Inflammatory macrophage (primary cell): ENCODE measurements at regions not wholly inside any gene's neighbourhood (a gene's known extent, or its start where the extent isn't known, plus 50 kb on each side); places are given as distances from the start of the nearest gene placed in this dataset.

Experiments
- DNase-seq, 2 donors: peaks; one replicate each; pipeline ENCODE4 v3.0.0-alpha.2; 2020 to 2022

DNA sequence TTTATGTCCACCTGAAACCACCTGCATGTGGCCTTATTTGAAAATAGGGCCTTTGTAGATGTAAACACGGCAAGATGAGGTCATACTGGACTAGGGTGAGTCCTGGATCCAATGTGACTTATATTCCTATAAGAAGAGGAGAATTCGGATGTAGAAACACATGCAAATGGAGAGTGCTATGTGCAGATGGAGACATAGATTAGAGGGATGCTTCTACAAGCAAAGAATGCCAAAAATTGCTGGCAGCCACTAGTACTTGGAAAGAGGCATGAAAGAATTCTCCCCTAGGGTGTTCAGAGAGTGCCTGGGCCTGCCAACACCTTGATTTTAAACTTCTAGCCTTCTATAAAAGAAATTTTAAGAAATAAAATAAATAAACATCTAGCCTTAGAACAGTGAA is 226.1 kb downstream of the RFC3 start:
- no peak for DNase-seq

- DNase-seq, result no peak
Measured at GRCh38 chr13:34044660-34045080, 226.7 kb downstream of the RFC3 start.

DNA sequence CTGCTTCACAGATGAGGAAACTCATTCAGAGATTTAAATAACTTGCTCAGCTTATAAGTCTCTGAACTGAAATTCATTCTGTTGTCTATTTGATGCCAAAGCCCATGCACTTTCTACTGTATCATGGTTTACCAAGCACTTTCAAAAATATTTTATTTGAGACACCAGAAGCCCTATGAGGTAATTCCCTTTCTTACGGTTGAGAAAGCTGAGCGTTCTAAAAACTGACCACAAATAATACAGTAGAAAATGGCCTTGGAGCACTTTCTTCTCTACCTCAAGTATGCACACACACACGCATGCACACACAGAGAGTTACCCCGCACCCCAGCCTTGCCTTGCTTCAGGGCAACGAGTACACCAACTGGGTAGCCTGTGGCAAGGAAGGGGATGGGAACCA is 228.5 kb downstream of the RFC3 start:
- no peak for DNase-seq

GRCh38 chr13:34048652-34049051 is 230.7 kb downstream of the RFC3 start:
- DNase-seq, result no peak

GRCh38 chr13:34056733-34057258 is 238.8 kb downstream of the RFC3 start:
- DNase-seq, result no peak

GRCh38 chr13:34064456-34065205 is 246.7 kb downstream of the RFC3 start:
- no peak for DNase-seq

GRCh38 chr13:34065928-34066327 is 248.0 kb downstream of the RFC3 start:
- no peak for DNase-seq

DNA sequence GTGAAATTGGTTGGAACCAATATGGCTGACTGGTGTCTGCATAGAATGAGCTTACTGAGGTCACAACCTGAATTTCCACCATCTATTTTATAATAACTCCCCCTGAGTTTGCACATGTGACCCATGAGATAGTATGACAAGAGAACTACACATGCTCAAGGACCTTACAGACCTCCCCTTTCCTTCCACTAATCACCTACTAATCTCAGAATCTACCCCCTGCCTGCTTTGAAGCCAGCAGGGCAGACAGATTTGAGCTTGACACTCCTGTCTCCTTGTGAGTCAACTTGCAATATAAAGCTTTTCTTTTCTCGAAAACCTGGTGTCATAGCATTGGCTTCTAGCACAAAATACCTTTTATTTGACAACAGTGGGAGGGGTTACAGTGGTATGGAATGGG is 248.4 kb downstream of the RFC3 start:
- no peak for DNase-seq

DNA sequence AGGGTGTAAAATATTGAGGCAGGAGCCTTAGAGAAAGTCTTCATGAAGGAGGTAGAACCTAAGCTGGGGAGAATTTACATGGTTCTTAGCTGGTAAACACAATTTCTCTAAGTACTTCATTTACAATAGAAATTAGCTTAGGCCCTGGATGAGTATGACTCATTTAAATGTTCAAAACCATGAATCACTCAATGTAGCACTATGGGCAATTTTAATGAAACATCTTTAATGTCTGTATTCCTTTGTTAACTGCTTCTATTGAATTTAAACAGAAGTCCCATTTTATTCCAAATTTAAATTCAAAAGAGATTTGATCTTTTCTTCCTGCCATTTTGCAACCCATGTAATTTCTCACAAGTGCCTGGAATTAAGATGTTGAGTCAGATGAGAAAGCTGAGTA is 252.1 kb downstream of the RFC3 start:
- no peak for DNase-seq

DNA sequence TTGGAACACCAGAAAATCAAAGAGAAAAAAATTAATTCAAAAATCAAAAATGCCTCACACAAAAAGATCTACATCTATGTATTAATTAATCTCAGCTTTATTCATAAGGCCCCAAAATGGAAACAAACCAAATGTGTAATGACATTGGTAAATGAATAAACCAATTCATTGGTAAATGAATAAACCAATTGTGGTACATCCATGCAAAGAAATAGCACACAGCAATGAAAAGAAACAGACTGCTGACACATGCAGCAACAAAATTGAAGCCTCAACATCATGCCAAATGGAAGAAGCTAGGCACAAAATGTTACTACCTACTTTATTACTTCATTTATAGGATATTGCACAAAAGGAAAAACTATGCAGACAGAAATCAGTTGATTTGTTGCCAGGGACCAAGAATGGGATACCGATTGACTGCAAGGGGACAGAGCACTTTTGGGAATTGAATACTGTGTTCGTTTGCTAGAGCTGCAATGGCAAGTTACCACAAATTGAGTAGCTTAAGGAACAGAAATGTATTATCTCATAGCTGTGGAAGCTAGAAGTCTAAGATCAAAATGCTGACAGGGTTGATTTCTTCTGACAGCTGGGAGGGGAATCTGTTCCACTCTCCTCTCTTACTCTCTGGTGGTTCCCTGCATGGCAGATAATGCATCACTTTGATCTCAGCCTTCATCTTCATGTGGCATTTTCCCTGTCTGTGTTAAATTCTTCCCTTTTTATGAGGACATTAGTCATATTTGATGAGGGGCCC is 252.8 kb downstream of the RFC3 start:
- DNase-seq, result no peak

- no peak for DNase-seq
Measured at GRCh38 chr13:34076319-34076718, 258.4 kb downstream of the RFC3 start.

DNA sequence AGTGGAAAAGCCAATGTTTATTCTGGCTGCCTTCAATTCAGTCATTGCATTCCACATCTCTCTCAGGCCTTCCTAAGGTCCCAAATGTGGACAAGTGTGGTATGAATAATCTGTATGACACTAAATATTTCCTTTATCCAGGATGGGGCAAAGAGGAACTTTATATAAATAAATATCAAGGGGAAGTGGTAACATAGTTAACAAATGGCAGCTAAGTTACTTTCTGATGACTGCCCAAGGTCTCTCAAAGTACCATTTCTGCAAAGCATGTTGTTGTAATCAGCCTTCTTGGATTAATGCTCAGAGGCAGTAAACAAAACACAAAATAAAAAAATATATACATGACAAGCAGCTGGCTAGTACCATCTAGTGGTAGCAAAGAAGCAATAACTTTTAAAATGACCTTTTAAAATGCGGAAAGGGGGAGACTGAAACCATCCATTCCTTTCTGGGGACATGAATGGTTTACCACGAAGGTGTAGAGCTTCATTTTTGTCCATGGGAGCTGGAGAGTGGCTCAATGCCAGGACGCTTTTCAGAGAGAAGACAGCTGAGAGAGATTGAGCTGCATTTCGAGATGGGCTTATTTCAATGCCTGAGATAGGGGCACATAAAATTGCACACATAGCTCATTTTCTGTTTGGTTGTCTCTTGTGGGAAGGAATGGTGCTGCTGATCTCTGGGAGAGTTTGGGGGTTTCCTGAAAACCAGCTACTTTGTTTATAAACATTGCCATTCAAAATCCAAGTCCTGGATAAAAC is 259.2 kb downstream of the RFC3 start:
- no peak for DNase-seq

DNA sequence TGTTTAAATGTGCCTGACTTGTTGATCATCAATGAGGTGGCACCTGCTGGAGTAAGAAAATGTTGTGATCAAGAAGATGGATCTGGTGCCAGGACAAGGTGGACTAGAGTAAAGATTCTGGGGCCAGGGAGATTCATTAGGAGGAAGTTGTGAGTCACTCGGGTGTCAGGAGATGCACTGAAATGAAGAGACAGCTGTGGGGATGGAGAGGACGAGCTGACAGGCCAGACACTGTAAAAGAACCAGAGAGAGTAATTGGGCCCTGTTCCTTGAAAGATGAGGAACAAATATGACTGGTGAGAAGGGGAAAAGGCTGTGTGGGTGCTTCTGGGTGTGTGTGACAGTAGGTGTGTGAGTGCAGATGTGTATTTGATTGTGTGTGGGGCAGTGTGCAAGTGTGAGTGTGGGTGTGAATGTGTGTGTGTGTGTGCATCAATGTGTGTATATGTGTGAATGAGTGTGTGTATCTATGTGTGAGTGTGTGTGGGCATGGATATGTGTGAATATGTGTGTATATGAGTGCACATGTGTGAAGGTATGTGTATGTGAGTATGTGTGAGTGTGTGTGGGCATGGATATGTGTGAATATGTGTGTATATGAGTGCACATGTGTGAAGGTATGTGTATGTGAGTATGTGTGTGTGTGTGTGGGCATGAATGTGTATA is 260.5 kb downstream of the RFC3 start:
- DNase-seq, result no peak

GRCh38 chr13:34085204-34085603 is 267.3 kb downstream of the RFC3 start:
- DNase-seq, result no peak

- DNase-seq, result no peak
Measured at GRCh38 chr13:34086281-34086680, 268.3 kb downstream of the RFC3 start.

- DNase-seq, result no peak
Measured at GRCh38 chr13:34087791-34088190, 269.8 kb downstream of the RFC3 start.

- no peak for DNase-seq
Measured at GRCh38 chr13:34103854-34104253, 285.9 kb downstream of the RFC3 start.

DNA sequence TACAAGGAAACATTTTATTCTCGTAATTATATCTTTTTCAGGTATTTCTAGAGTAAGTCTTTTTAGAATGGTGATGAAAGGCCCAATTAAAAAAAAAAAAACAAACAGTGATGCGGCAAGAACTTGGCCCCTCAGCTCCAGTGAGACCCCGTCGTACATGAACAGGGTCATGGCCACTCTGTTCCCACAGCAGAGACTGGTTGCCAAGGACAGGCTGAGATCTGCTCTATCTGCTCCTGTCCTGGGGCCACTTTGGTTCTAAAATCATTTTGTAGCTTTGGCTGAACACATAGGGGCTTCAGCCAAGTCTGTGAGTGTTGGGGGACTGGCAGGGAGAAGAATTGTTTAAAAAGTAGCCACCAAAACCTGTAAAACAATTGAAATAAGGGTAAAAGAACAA is 286.9 kb downstream of the RFC3 start:
- no peak for DNase-seq

DNA sequence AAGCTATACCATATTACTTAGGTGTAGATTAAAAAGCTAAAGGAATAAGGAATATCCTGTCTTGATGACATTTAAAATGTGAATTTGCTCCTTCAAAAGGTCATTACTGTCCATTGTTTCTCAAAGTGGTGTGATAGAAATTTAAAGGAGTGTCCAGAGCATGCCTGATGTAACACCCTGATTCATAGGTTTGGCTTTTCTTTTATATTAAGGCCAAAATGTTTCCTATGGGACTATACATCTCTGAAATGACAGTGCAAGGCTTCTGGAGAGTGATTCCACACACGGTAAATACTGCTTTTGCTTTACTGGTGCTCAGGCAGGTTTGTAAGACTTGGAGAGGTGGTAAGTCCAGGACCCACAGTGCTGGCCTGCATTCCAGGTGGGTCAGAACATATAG is 289.9 kb downstream of the RFC3 start:
- no peak for DNase-seq

DNA sequence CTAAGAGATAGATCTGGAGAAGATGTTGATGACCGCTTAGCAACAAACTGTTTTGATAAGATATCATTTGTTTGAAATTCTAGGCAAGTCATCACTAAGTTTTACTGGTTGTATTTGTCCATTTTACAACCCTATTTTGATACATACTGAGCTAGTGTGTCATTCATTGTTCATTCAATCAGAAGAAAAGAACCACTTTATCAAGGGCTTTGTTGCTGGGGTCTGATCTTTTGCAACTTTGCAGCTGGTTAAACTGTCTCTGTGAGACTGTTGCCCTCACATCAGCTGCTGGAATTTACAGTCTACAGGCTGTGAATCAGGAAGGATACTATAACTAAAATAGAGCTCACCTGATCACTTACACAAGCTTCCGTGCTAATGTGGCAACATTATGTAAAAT is 290.5 kb downstream of the RFC3 start:
- DNase-seq, result no peak

DNA sequence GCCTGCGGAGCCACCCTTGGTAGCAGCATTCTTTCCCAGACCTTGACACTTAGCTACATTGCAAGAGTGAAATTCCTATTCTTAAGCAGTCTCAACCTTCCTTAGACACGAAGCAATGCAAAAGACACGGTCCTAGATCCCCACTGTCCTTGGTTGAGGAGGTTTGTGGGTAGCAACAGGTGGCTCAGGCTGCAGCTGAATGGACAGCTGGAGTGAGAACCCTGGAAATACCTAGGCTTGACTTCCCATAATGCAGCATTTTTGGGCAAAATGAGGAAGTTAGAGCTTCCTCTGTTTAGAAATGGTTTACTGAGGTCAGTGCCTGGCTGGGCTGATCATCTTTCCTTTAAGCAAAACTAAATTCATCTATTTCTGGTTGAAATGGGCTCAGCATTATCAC is 296.6 kb downstream of the RFC3 start:
- DNase-seq, result no peak

DNA sequence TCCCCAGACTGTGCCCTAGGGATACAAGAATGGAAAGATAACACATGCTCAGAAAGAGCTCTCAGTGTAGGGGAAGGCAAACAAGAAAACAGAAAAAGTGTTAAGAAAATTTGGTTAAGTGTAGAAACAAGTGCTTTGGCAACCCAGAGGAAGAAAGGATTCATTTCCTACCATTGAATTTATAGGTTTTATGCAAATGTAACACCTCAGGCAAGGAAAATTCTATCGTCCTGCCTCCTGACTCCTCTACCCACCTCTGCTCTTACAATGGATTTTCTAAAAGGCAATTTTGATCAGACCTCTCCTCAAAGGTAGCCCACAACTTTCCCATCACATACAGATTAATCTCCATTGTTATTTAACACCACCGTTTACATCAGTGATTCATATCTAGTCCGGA is 298.7 kb downstream of the RFC3 start:
- DNase-seq, result no peak
